Vagina (tissue), 2 donors: ENCODE measurements at regions not wholly inside any gene's neighbourhood (a gene's known extent, or its start where the extent isn't known, plus 50 kb on each side); places are given as distances from the start of the nearest gene placed in this dataset.

Experiments
- DNase-seq, 2 donors: peaks; one replicate each; pipeline ENCODE4 v3.0.0-alpha.2; 2017; ENCODE audit errors: extremely low spot score in 2 of 2
- H3K27ac ChIP-seq: fragments of 200-600 bp; sonication (generic); one replicate; pipeline ENCODE4 v1.5.1; 2019
- H3K27me3 ChIP-seq: fragments of 200-600 bp; sonication (generic); one replicate; pipeline ENCODE4 v1.5.1; 2019
- H3K36me3 ChIP-seq, 2 donors: fragments of 200-600 bp; sonication (generic); one replicate each; pipeline ENCODE4 v1.5.1; 2017 to 2019
- H3K4me1 ChIP-seq: fragments of 200-600 bp; sonication (generic); one replicate; pipeline ENCODE4 v1.5.1; 2019
- H3K4me3 ChIP-seq, 2 donors: fragments of 200-600 bp; sonication (generic); 1 replicate in 1 of 2; 2 replicates in 1 of 2; pipeline ENCODE4 v1.5.1; 2016 to 2019
- H3K9me3 ChIP-seq: fragments of 200-600 bp; sonication (generic); one replicate; pipeline ENCODE4 v1.5.1; 2019
- CTCF ChIP-seq, 3 experiments: fragments of 450-650 bp in 2 of 3; fragments of 200-600 bp in 1 of 3; sonication (generic) in 1 of 3; IDR thresholded peaks; one replicate each; pipeline ENCODE4 v1.5.1; 2017 to 2019; ENCODE audit warnings: antibody characterized with exemption in 3 of 3, mild to moderate bottlenecking in 2 of 3, moderate library complexity in 2 of 3
- POLR2A ChIP-seq, 2 donors: fragments of 450-650 bp; IDR thresholded peaks; one replicate each; pipeline ENCODE4 v1.6.1; 2017; ENCODE audit warnings: antibody characterized with exemption in 2 of 2, mild to moderate bottlenecking in 2 of 2, moderate library complexity in 2 of 2
- POLR2AphosphoS5 ChIP-seq, 2 donors: sonication (generic); formaldehyde crosslinking; IDR thresholded peaks; one replicate each; pipeline ENCODE4 v1.9.0; 2017; ENCODE audit warnings: antibody characterized with exemption in 2 of 2, mild to moderate bottlenecking in 2 of 2, low read depth in 1 of 2; ENCODE audit not compliant: insufficient read depth in 1 of 2
- intact Hi-C: fragments of 100-400 bp; cut with DNase I; formaldehyde crosslinking; loops from one replicate; pipeline ENCODE4 v1.15.1; 2023

- intact Hi-C loops: no loop called here
- no peaks in the 10 kb centered on the region for H3K4me1 ChIP-seq
- H3K36me3 ChIP-seq: no peaks in the 10 kb centered on the region
- no peak for TF ChIP-seq CTCF (IDR thresholded peaks at IDR 0.05)
- TF ChIP-seq POLR2A (IDR thresholded peaks at IDR 0.05): no peak
- no peak for TF ChIP-seq POLR2AphosphoS5 (IDR thresholded peaks at IDR 0.05; ENCODE audit: insufficient read depth in 1 of 2, low read depth in 1 of 2)
- no peaks in the 10 kb centered on the region for H3K9me3 ChIP-seq
- DNase-seq: no peak
- H3K4me3 ChIP-seq: no peak overlapping the region
- H3K27me3 ChIP-seq: no peaks in the 10 kb centered on the region
- H3K27ac ChIP-seq: no peak overlapping the region
Measured at GRCh38 chr4:92234393-92235176, 69.2 kb upstream of the GRID2 start.

GRCh38 chr4:92235731-92236130 lies 68.0 kb upstream of the GRID2 start:
- Histone ChIP-seq H3K36me3 (no peaks in the 10 kb centered on the region), H3K27ac (no peak overlapping the region), H3K9me3 (no peaks in the 10 kb centered on the region), H3K27me3 (no peaks in the 10 kb centered on the region), H3K4me3 (no peak overlapping the region), H3K4me1 (no peaks in the 10 kb centered on the region)
- intact Hi-C loops: no loop called here
- TF ChIP-seq POLR2A (IDR thresholded peaks at IDR 0.05): no peak
- TF ChIP-seq CTCF (IDR thresholded peaks at IDR 0.05): no peak
- DNase-seq: no peak

GRCh38 chr4:92236877-92237276 lies 66.9 kb upstream of the GRID2 start:
- H3K36me3 ChIP-seq: no peaks in the 10 kb centered on the region

GRCh38 chr4:92237559-92237958 lies 66.2 kb upstream of the GRID2 start:
- no peaks in the 10 kb centered on the region for H3K27me3 ChIP-seq
- no peaks in the 10 kb centered on the region for H3K9me3 ChIP-seq
- H3K4me3 ChIP-seq: no peak overlapping the region
- no peaks in the 10 kb centered on the region for H3K4me1 ChIP-seq
- H3K27ac ChIP-seq: no peak overlapping the region
- TF ChIP-seq POLR2AphosphoS5 (IDR thresholded peaks at IDR 0.05; ENCODE audit: insufficient read depth in 1 of 2, low read depth in 1 of 2): no peak
- TF ChIP-seq POLR2A (IDR thresholded peaks at IDR 0.05): no peak
- intact Hi-C loops: no loop called here
- no peak for DNase-seq
- no peaks in the 10 kb centered on the region for H3K36me3 ChIP-seq

More at GRCh38 chr4:92236877-92237276, 66.9 kb upstream of the GRID2 start:
- Histone ChIP-seq H3K4me3 (no peak overlapping the region), H3K9me3 (no peaks in the 10 kb centered on the region), H3K27ac (no peak overlapping the region), H3K4me1 (no peaks in the 10 kb centered on the region), H3K27me3 (no peaks in the 10 kb centered on the region)
- no peak for TF ChIP-seq POLR2AphosphoS5 (IDR thresholded peaks at IDR 0.05; ENCODE audit: insufficient read depth in 1 of 2, low read depth in 1 of 2)
- no peak for TF ChIP-seq CTCF (IDR thresholded peaks at IDR 0.05)
- TF ChIP-seq POLR2A (IDR thresholded peaks at IDR 0.05): no peak
- intact Hi-C loops: no loop called here
- DNase-seq: no peak

- Histone ChIP-seq H3K27me3 (no peaks in the 10 kb centered on the region), H3K9me3 (no peaks in the 10 kb centered on the region), H3K4me3 (no peak overlapping the region), H3K27ac (no peak overlapping the region), H3K4me1 (no peaks in the 10 kb centered on the region), H3K36me3 (no peaks in the 10 kb centered on the region)
- TF ChIP-seq CTCF (IDR thresholded peaks at IDR 0.05) (no peak), POLR2A (IDR thresholded peaks at IDR 0.05) (no peak), POLR2AphosphoS5 (IDR thresholded peaks at IDR 0.05; ENCODE audit: insufficient read depth in 1 of 2, low read depth in 1 of 2) (no peak)
- intact Hi-C loops: no loop called here
- DNase-seq: no peak
Measured at GRCh38 chr4:92241094-92241493, 62.7 kb upstream of the GRID2 start.
